WTC11 (cell line): ENCODE measurements at regions not wholly inside any gene's neighbourhood (a gene's known extent, or its start where the extent isn't known, plus 50 kb on each side); places are given as distances from the start of the nearest gene placed in this dataset.

Experiments used
- ATAC-seq: fragments of 200-7000 bp; cut with Tn5 transposase; 2 replicates; pipeline ENCODE4 v1.10.0; 2021; ENCODE audit warnings: mild to moderate bottlenecking, moderate library complexity
- CTCF ChIA-PET: fragments of 300-600 bp; sonication (Branson Sonifier 250); formaldehyde crosslinking; loops from one replicate; lab custom pipeline; 2021; ENCODE audit warnings: antibody characterized with exemption; lab: Charles Lee
- POLR2A ChIA-PET: fragments of 350-600 bp; sonication (Branson Sonifier 250); formaldehyde crosslinking; loops from one replicate; lab custom pipeline; 2021; ENCODE audit warnings: antibody characterized with exemption; lab: Charles Lee
- DNase-seq: peaks from one replicate; pipeline ENCODE4 v3.0.0; 2021; ENCODE audit warnings: low spot score
- H3K27ac Mint-ChIP-seq: 2 replicates; pipeline ENCODE4 v1.8.0; 2021; ENCODE audit warnings: mixed read lengths
- H3K27me3 Mint-ChIP-seq: 2 replicates; pipeline ENCODE4 v1.8.0; 2021; ENCODE audit warnings: low read depth, mild to moderate bottlenecking, moderate library complexity, mixed read lengths
- H3K36me3 Mint-ChIP-seq: 2 replicates; pipeline ENCODE4 v1.8.0; 2021; ENCODE audit warnings: mixed read lengths
- H3K4me1 Mint-ChIP-seq: 2 replicates; pipeline ENCODE4 v1.8.0; 2022; ENCODE audit warnings: mixed read lengths
- H3K4me3 Mint-ChIP-seq: 2 replicates; pipeline ENCODE4 v1.8.0; 2021; ENCODE audit warnings: mild to moderate bottlenecking, moderate library complexity, mixed read lengths
- H3K9me3 Mint-ChIP-seq: 2 replicates; pipeline ENCODE4 v1.8.0; 2021; ENCODE audit warnings: mixed read lengths
- ATF1 ChIP-seq: sonication (generic); formaldehyde crosslinking; IDR thresholded peaks from 2 replicates; pipeline ENCODE4 v1.8.1; 2023; ENCODE audit warnings: mild to moderate bottlenecking, moderate library complexity, missing genetic modification reagents
- CREM ChIP-seq: sonication (generic); formaldehyde crosslinking; IDR thresholded peaks from 2 replicates; pipeline ENCODE4 v1.8.1; 2022; ENCODE audit warnings: mild to moderate bottlenecking, missing genetic modification reagents, moderate library complexity
- ELF4 ChIP-seq: sonication (generic); formaldehyde crosslinking; IDR thresholded peaks from 2 replicates; pipeline ENCODE4 v1.8.1; 2022; ENCODE audit warnings: low read depth, mild to moderate bottlenecking, moderate library complexity, missing genetic modification reagents
- FOXJ3 ChIP-seq: sonication (generic); formaldehyde crosslinking; IDR thresholded peaks from 2 replicates; pipeline ENCODE4 v1.9.0; 2021; ENCODE audit warnings: missing genetic modification reagents, mild to moderate bottlenecking, borderline replicate concordance
- FOXP1 ChIP-seq: sonication (generic); formaldehyde crosslinking; IDR thresholded peaks from 2 replicates; pipeline ENCODE4 v1.8.0; 2022; ENCODE audit warnings: missing genetic modification reagents, mild to moderate bottlenecking, moderate library complexity, borderline replicate concordance
- KAT7 ChIP-seq: sonication (generic); formaldehyde crosslinking; IDR thresholded peaks from 2 replicates; pipeline ENCODE4 v1.8.1; 2023; ENCODE audit warnings: missing genetic modification reagents, mild to moderate bottlenecking, borderline replicate concordance
- MXD4 ChIP-seq: fragments of 250-450 bp; sonication (Bioruptor Pico); IDR thresholded peaks from 2 replicates; pipeline ENCODE4 v1.8.0; 2021; ENCODE audit warnings: mild to moderate bottlenecking, moderate library complexity, borderline replicate concordance
- NFATC4 ChIP-seq: fragments of 250-450 bp; sonication (Bioruptor Pico); IDR thresholded peaks from 2 replicates; pipeline ENCODE4 v1.9.0; 2021; ENCODE audit warnings: mild to moderate bottlenecking
- NFYB ChIP-seq: sonication (generic); formaldehyde crosslinking; conservative IDR thresholded peaks from 2 replicates; pipeline ENCODE4 v1.8.0; 2022; ENCODE audit warnings: low read depth, missing genetic modification reagents
- NR1H2 ChIP-seq: sonication (generic); formaldehyde crosslinking; IDR thresholded peaks from 2 replicates; pipeline ENCODE4 v1.9.0; 2021; ENCODE audit warnings: mild to moderate bottlenecking, moderate library complexity, missing genetic modification reagents
- NR3C1 ChIP-seq: sonication (generic); formaldehyde crosslinking; conservative IDR thresholded peaks from 2 replicates; pipeline ENCODE4 v1.8.1; 2023; ENCODE audit warnings: low read depth, mild to moderate bottlenecking, missing genetic modification reagents
- RORB ChIP-seq: fragments of 250-450 bp; sonication (Bioruptor Pico); IDR thresholded peaks from 2 replicates; pipeline ENCODE4 v1.9.0; 2021; ENCODE audit warnings: mild to moderate bottlenecking
- SMAD3 ChIP-seq: sonication (generic); formaldehyde crosslinking; IDR thresholded peaks from 2 replicates; pipeline ENCODE4 v1.8.0; 2022; ENCODE audit warnings: missing genetic modification reagents, mild to moderate bottlenecking, borderline replicate concordance
- SMAD4 ChIP-seq: sonication (generic); formaldehyde crosslinking; IDR thresholded peaks from 2 replicates; pipeline ENCODE4 v1.8.0; 2022; ENCODE audit warnings: mild to moderate bottlenecking, missing genetic modification reagents
- TP53 ChIP-seq: sonication (generic); formaldehyde crosslinking; IDR thresholded peaks from 2 replicates; pipeline ENCODE4 v1.8.1; 2023; ENCODE audit warnings: mild to moderate bottlenecking, missing genetic modification reagents
- ZNF121 ChIP-seq: sonication (generic); formaldehyde crosslinking; IDR thresholded peaks from 2 replicates; pipeline ENCODE4 v1.8.0; 2023; ENCODE audit warnings: missing genetic modification reagents
- ZNF138 ChIP-seq: sonication (generic); formaldehyde crosslinking; conservative IDR thresholded peaks from 2 replicates; pipeline ENCODE4 v1.8.1; 2022; ENCODE audit warnings: mild to moderate bottlenecking, moderate library complexity, missing genetic modification reagents
- ZNF396 ChIP-seq: fragments of 250-450 bp; sonication (Bioruptor Pico); IDR thresholded peaks from 2 replicates; pipeline ENCODE4 v1.8.0; 2021; ENCODE audit warnings: mild to moderate bottlenecking, moderate library complexity, borderline replicate concordance
- ZNF416 ChIP-seq: fragments of 250-450 bp; sonication (Bioruptor Pico); IDR thresholded peaks from 2 replicates; pipeline ENCODE4 v1.9.0; 2021; ENCODE audit warnings: mild to moderate bottlenecking, inconsistent platforms
- TF ChIP-seq, protein P1 (sequence below): fragments of 250-450 bp; sonication (Bioruptor Pico); conservative IDR thresholded peaks from 2 replicates; pipeline ENCODE4 v1.9.0; 2021; ENCODE audit warnings: mild to moderate bottlenecking
- TF ChIP-seq, protein P2 (sequence below): sonication (generic); formaldehyde crosslinking; conservative IDR thresholded peaks from 2 replicates; pipeline ENCODE4 v1.8.1; 2022; ENCODE audit warnings: mild to moderate bottlenecking, missing genetic modification reagents
- TF ChIP-seq, protein P3 (sequence below): sonication (generic); formaldehyde crosslinking; IDR thresholded peaks from 2 replicates; pipeline ENCODE4 v1.8.0; 2022; ENCODE audit warnings: mild to moderate bottlenecking, missing genetic modification reagents
- TF ChIP-seq, protein P4 (sequence below): sonication (generic); formaldehyde crosslinking; IDR thresholded peaks from 2 replicates; pipeline ENCODE4 v1.8.0; 2022; ENCODE audit warnings: mild to moderate bottlenecking, missing genetic modification reagents
- TF ChIP-seq, protein P5 (sequence below): sonication (generic); formaldehyde crosslinking; IDR thresholded peaks from 2 replicates; pipeline ENCODE4 v1.8.1; 2022; ENCODE audit warnings: missing genetic modification reagents, borderline replicate concordance
- TF ChIP-seq, protein P6 (sequence below): sonication (generic); formaldehyde crosslinking; IDR thresholded peaks from 2 replicates; pipeline ENCODE4 v1.8.1; 2023; ENCODE audit warnings: mild to moderate bottlenecking, moderate library complexity, missing genetic modification reagents

DNA sequence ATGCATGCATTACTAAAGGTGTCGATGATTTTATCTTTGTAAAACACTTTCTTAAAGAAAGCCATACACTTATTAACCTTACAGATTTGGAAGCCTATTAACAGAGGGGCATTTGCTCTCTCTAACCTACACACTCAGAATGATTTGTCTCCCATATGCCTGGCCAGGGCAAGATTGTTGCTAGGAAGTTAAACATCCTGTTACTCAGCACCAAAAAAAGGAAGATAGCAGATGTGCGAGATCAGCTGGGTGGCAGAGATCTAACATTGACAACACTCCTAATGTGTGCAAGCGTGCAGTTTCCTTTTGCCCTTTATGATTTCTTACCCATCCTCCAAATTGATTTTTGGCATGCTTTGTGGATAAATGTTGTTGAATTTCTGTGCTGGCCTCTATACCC is 73.9 kb upstream of the TMEM108 start:
- no peak for DNase-seq
- POLR2A ChIA-PET, result no interaction called here
- Mint-ChIP-seq H3K36me3 (no peaks in the 10 kb centered on the region), H3K9me3 (peaks cover 8% of the 10 kb centered on the region), H3K27ac (no peak overlapping the region), H3K4me1 (no peaks in the 10 kb centered on the region), H3K4me3 (no peak overlapping the region), H3K27me3 (no peaks in the 10 kb centered on the region; the same call in 1 of the 2 replicates)
- no peak for ATAC-seq
- TF ChIP-seq ZNF121 (CRISPR knock-in tag) (no peak), FOXJ3 (no peak), NR1H2 (CRISPR knock-in tag) (no peak), SMAD3 (CRISPR knock-in tag) (no peak), NFATC4 (no peak), ZNF416 (CRISPR knock-in tag) (no peak), NFYB (CRISPR knock-in tag) (no peak), CREM (no peak), MXD4 (CRISPR knock-in tag) (no peak), ATF1 (CRISPR knock-in tag) (no peak), SMAD4 (CRISPR knock-in tag) (no peak), ZNF396 (no peak), ELF4 (CRISPR knock-in tag) (no peak)
- TF ChIP-seq, protein P1, sequence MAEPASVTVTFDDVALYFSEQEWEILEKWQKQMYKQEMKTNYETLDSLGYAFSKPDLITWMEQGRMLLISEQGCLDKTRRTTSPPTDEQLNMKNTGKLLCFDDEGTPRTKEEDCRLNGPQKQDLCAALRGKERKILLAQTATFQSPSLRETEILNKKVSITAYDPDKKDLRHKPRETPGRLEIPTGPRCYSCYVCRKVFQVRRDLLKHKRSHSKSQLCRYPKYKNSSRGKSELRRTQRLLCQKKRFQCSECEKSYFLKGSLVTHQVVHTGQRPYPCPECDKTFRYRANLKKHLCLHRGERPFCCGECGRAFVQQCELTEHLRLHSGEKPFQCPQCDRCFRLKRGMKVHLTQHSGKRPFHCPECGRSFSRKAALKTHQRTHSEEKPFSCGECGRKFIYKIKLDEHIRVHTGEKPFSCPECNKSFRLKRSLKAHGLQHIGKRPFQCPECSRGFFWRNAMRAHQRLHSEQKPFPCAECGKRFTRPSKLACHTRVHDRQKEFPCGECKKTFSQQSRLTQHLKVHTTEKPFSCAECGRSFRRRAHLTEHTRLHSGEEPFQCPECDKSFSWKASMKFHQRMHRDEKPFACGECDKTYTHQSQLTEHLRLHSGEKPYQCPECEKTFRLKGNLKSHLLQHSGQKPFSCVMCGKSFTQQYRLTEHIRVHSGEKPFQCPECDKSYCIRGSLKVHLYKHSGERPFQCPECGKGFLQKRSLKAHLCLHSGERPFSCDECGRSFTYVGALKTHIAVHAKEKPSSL (CRISPR knock-in tag), result no peak
- TF ChIP-seq, protein P2, sequence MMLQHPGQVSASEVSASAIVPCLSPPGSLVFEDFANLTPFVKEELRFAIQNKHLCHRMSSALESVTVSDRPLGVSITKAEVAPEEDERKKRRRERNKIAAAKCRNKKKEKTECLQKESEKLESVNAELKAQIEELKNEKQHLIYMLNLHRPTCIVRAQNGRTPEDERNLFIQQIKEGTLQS, result no peak
- TF ChIP-seq, protein P3, sequence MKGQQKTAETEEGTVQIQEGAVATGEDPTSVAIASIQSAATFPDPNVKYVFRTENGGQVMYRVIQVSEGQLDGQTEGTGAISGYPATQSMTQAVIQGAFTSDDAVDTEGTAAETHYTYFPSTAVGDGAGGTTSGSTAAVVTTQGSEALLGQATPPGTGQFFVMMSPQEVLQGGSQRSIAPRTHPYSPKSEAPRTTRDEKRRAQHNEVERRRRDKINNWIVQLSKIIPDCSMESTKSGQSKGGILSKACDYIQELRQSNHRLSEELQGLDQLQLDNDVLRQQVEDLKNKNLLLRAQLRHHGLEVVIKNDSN, result no peak
- TF ChIP-seq, protein P4, sequence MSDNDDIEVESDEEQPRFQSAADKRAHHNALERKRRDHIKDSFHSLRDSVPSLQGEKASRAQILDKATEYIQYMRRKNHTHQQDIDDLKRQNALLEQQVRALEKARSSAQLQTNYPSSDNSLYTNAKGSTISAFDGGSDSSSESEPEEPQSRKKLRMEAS (CRISPR knock-in tag), result no peak
- CTCF ChIA-PET, result no interaction called here

DNA sequence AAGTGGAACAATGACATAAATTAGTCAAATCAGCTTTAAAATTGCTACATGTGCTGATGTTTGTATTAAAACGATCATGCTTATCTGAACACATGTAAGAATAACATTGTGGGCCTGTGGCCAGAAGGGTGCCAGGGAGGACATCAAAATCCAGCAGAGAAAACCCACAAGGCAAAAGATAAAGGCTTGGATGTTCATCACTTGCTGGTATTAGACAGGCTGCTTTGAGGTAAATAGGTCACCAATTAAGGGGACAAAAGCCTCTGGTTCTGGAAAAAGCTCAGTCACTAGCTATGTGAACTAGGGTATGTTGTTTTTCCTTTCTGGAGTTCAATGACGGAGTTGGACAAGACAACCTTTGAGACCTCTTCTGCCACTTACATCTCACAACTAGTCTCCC is 74.4 kb upstream of the TMEM108 start:
- H3K27ac Mint-ChIP-seq, result no peak overlapping the region
- TF ChIP-seq ZNF121 (CRISPR knock-in tag), result no peak
- TF ChIP-seq, all 79 proteins: peak for 0

DNA sequence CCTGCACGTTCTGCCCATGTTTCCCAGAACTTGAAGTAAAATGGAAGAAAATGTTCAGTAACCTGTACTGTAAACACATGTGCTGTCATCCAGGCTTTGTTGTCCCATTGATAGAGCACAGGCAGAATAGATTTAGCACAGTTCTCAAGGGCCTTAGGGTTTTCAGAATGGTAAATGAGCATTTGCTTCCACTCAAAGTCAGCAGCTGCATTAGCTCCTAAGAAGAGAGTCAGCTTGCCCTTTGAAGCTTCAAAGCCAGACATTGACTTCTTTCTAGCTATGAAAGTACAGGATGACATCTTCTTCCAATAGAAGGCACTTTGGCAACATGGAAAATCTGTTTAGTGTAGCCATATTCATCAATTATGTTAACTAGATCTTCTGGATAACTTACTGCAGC is 76.2 kb upstream of the TMEM108 start:
- no peak for DNase-seq
- TF ChIP-seq MXD4 (CRISPR knock-in tag) (no peak), FOXJ3 (no peak), NR3C1 (CRISPR knock-in tag) (no peak), FOXP1 (CRISPR knock-in tag) (no peak), ZNF138 (no peak), KAT7 (CRISPR knock-in tag) (no peak), RORB (CRISPR knock-in tag) (no peak), TP53 (CRISPR knock-in tag) (no peak), ELF4 (CRISPR knock-in tag) (no peak)
- TF ChIP-seq, protein P5, sequence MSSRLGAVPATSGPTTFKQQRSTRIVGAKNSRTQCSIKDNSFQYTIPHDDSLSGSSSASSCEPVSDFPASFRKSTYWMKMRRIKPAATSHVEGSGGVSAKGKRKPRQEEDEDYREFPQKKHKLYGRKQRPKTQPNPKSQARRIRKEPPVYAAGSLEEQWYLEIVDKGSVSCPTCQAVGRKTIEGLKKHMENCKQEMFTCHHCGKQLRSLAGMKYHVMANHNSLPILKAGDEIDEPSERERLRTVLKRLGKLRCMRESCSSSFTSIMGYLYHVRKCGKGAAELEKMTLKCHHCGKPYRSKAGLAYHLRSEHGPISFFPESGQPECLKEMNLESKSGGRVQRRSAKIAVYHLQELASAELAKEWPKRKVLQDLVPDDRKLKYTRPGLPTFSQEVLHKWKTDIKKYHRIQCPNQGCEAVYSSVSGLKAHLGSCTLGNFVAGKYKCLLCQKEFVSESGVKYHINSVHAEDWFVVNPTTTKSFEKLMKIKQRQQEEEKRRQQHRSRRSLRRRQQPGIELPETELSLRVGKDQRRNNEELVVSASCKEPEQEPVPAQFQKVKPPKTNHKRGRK, result no peak
- TF ChIP-seq, protein P2, result no peak
- TF ChIP-seq, protein P6, sequence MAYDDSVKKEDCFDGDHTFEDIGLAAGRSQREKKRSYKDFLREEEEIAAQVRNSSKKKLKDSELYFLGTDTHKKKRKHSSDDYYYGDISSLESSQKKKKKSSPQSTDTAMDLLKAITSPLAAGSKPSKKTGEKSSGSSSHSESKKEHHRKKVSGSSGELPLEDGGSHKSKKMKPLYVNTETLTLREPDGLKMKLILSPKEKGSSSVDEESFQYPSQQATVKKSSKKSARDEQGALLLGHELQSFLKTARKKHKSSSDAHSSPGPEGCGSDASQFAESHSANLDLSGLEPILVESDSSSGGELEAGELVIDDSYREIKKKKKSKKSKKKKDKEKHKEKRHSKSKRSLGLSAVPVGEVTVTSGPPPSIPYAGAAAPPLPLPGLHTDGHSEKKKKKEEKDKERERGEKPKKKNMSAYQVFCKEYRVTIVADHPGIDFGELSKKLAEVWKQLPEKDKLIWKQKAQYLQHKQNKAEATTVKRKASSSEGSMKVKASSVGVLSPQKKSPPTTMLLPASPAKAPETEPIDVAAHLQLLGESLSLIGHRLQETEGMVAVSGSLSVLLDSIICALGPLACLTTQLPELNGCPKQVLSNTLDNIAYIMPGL, result no peak
- TF ChIP-seq, protein P3, result no peak

More for the DNA sequence above, 74.4 kb upstream of the TMEM108 start:
- POLR2A ChIA-PET, result no interaction called here
- Mint-ChIP-seq H3K9me3 (peaks cover 3% of the 10 kb centered on the region; the same call in 1 of the 2 replicates), H3K36me3 (no peaks in the 10 kb centered on the region), H3K27me3 (no peaks in the 10 kb centered on the region; the same call in 1 of the 2 replicates), H3K4me1 (no peaks in the 10 kb centered on the region), H3K4me3 (no peak overlapping the region)
- CTCF ChIA-PET, result no interaction called here
- ATAC-seq (no peak), DNase-seq (no peak)

More for the DNA sequence above, 76.2 kb upstream of the TMEM108 start:
- H3K4me1 Mint-ChIP-seq, result peaks cover 5% of the 10 kb centered on the region
- no peaks in the 10 kb centered on the region; the same call in 1 of the 2 replicates for H3K27me3 Mint-ChIP-seq
- ChIA-PET CTCF (no interaction called here), POLR2A (no interaction called here)
- H3K27ac Mint-ChIP-seq, result no peak overlapping the region
- peaks cover 3% of the 10 kb centered on the region; the same call in 1 of the 2 replicates for H3K9me3 Mint-ChIP-seq
- no peaks in the 10 kb centered on the region for H3K36me3 Mint-ChIP-seq
- H3K4me3 Mint-ChIP-seq, result no peak overlapping the region
- ATAC-seq, result no peak
